Loucy (cell line): ENCODE measurements at regions not wholly inside any gene's neighbourhood (a gene's known extent, or its start where the extent isn't known, plus 50 kb on each side); places are given as distances from the start of the nearest gene placed in this dataset.

ENCODE experiments used
- EZH2phosphoT487 ChIP-seq: fragments of 200-600 bp; IDR thresholded peaks from 2 replicates; pipeline ENCODE4 v1.6.1; 2018; ENCODE audit warnings: antibody characterized with exemption, mild to moderate bottlenecking, moderate library complexity, borderline replicate concordance
- TF ChIP-seq, protein P1 (sequence below): fragments of 200-600 bp; sonication (generic); conservative IDR thresholded peaks from 2 replicates; pipeline ENCODE4 v1.5.1; 2014; ENCODE audit warnings: mild to moderate bottlenecking, antibody characterized with exemption, low read length

DNA sequence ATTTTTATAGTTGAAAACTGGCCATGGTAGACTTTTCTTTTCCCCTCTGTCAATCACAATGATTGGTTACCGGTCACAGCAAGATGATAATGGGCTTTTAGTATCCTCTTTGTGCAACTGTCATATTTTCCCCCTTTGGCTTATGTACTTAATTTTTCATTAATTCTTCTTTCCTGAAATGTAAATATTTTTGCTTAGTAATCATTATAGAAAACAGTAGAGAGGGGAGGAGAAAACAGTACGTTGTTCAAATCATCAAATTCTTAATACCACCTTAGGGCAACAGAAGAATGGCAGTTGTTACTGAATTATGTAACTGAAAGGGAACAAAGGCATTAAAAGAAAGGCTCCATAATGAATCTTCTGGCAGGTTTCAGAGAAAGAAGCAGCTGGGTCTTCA, 699.0 kb downstream of the METTL4 start:
- TF ChIP-seq, protein P1, sequence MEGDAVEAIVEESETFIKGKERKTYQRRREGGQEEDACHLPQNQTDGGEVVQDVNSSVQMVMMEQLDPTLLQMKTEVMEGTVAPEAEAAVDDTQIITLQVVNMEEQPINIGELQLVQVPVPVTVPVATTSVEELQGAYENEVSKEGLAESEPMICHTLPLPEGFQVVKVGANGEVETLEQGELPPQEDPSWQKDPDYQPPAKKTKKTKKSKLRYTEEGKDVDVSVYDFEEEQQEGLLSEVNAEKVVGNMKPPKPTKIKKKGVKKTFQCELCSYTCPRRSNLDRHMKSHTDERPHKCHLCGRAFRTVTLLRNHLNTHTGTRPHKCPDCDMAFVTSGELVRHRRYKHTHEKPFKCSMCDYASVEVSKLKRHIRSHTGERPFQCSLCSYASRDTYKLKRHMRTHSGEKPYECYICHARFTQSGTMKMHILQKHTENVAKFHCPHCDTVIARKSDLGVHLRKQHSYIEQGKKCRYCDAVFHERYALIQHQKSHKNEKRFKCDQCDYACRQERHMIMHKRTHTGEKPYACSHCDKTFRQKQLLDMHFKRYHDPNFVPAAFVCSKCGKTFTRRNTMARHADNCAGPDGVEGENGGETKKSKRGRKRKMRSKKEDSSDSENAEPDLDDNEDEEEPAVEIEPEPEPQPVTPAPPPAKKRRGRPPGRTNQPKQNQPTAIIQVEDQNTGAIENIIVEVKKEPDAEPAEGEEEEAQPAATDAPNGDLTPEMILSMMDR: no peak
- no peak for TF ChIP-seq EZH2phosphoT487
